ENCODE measurements at regions not wholly inside any gene's neighbourhood (a gene's known extent, or its start where the extent isn't known, plus 50 kb on each side); places are given as distances from the start of the nearest gene placed in this dataset.
A peak's percentile ranks its signal among the peaks of the same experiment; 100 is the strongest.

- no peak for DNase-seq
Observed at GRCh38 chr3:117910820-117911521, 1123.7 kb downstream of the IGSF11 start.

- no peak for DNase-seq
Observed at GRCh38 chr3:117912352-117912751, 1122.3 kb downstream of the IGSF11 start.

- DNase-seq: no peak
Observed at GRCh38 chr3:117914540-117915100, 1120.0 kb downstream of the IGSF11 start.

- no peak for DNase-seq
Observed at GRCh38 chr3:117916839-117917238, 1117.8 kb downstream of the IGSF11 start.

GRCh38 chr3:117919621-117920020, 1115.0 kb downstream of the IGSF11 start:
- DNase-seq: no peak

- DNase-seq: peak; percentile 22
Observed at GRCh38 chr3:117920253-117920898, 1114.3 kb downstream of the IGSF11 start.

- no peak for DNase-seq
Observed at GRCh38 chr3:117921411-117921810, 1113.2 kb downstream of the IGSF11 start.

- no peak for DNase-seq
Observed at GRCh38 chr3:117922039-117922438, 1112.6 kb downstream of the IGSF11 start.

GRCh38 chr3:117926819-117927218, 1107.8 kb downstream of the IGSF11 start:
- DNase-seq: no peak

GRCh38 chr3:117927825-117928224, 1106.8 kb downstream of the IGSF11 start:
- DNase-seq: no peak

GRCh38 chr3:117928836-117929235, 1105.8 kb downstream of the IGSF11 start:
- DNase-seq: no peak

- DNase-seq: peak; percentile 11
Observed at GRCh38 chr3:117932441-117932840, 1102.2 kb downstream of the IGSF11 start.

- DNase-seq: no peak
Observed at GRCh38 chr3:117936159-117936558, 1098.5 kb downstream of the IGSF11 start.

- no peak for DNase-seq
Observed at GRCh38 chr3:117938974-117939373, 1095.7 kb downstream of the IGSF11 start.

- no peak for DNase-seq
Observed at GRCh38 chr3:117939425-117940027, 1095.1 kb downstream of the IGSF11 start.

GRCh38 chr3:117941015-117941414, 1093.6 kb downstream of the IGSF11 start:
- no peak for DNase-seq

GRCh38 chr3:117941756-117942155, 1092.9 kb downstream of the IGSF11 start:
- no peak for DNase-seq

GRCh38 chr3:117954131-117954530, 1080.5 kb downstream of the IGSF11 start:
- no peak for DNase-seq

- DNase-seq: no peak
Observed at GRCh38 chr3:117955196-117955595, 1079.5 kb downstream of the IGSF11 start.

GRCh38 chr3:117958027-117958426, 1076.6 kb downstream of the IGSF11 start:
- DNase-seq: no peak

- DNase-seq: no peak
Observed at GRCh38 chr3:117962750-117963149, 1071.9 kb downstream of the IGSF11 start.

- no peak for DNase-seq
Observed at GRCh38 chr3:117963858-117964257, 1070.8 kb downstream of the IGSF11 start.

- no peak for DNase-seq
Observed at GRCh38 chr3:117964814-117965213, 1069.8 kb downstream of the IGSF11 start.

All from tongue (tissue), 1 donor.